SK-N-SH (cell line): ENCODE measurements at regions not wholly inside any gene's neighbourhood (a gene's known extent, or its start where the extent isn't known, plus 50 kb on each side); places are given as distances from the start of the nearest gene placed in this dataset.
"Not testable (repeated sequence)": the region's sequence is repeated elsewhere in the genome, so short reads cannot be mapped to it uniquely, and the experiment has no call there.

Experiments used
- RFX5 ChIP-seq: IDR thresholded peaks from 2 replicates; pipeline ENCODE4 v1.6.1; 2012; ENCODE audit warnings: mild to moderate bottlenecking, improper control_type of control experiment, low read length
- TEAD4 ChIP-seq: IDR thresholded peaks from 2 replicates; pipeline ENCODE4 v1.4.0; 2012; ENCODE audit warnings: mild to moderate bottlenecking, borderline replicate concordance; ENCODE audit not compliant: insufficient read depth

DNA sequence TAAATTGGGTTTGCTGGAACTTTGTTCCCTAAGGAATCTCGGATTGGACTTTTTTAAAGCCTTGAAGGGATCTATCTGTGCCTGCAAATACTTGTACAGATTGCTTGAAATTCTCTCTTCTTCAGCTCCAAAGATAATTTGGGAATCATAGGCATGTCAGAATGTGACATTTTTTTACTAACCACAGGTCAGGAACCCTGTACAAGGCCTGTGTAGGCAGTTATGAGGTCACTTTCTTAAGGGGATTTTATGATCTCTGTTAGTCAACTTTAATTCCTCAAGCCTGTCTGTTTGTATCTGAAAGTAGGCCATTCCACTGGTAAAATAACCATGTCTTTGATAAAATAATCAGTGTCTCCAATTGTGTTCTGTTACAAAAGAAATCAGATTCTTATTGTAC is 369.9 kb upstream of the NPAP1 start:
- not testable (repeated sequence) for TF ChIP-seq RFX5, TEAD4
